ENCODE measurements at regions not wholly inside any gene's neighbourhood (a gene's known extent, or its start where the extent isn't known, plus 50 kb on each side); places are given as distances from the start of the nearest gene placed in this dataset.

DNA sequence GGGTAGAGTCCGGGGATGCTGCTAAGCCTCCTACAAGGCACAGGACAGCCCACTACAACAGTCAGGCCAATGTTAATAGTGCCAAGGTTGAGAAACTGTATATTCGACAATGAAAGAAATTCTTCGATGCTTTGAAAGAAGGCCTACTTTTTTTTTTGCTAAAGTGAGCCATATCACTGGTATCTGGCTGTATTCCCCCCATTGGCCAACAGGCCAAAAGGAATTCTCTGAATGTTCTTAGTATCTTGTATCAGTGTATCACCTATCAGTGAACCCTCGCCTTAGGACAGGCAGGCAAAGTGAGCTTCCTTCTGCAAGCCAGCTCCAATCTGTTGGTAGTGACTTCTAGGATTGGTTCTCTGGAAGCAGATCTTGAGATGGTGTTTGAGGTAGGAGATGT lies 74.2 kb downstream of the SNTN start:
- TF ChIP-seq POLR2A (IDR thresholded peaks at IDR 0.05) (no peak), EP300 (IDR thresholded peaks at IDR 0.05) (no peak), POLR2AphosphoS5 (IDR thresholded peaks at IDR 0.05) (no peak)
- TF ChIP-seq, protein P1, sequence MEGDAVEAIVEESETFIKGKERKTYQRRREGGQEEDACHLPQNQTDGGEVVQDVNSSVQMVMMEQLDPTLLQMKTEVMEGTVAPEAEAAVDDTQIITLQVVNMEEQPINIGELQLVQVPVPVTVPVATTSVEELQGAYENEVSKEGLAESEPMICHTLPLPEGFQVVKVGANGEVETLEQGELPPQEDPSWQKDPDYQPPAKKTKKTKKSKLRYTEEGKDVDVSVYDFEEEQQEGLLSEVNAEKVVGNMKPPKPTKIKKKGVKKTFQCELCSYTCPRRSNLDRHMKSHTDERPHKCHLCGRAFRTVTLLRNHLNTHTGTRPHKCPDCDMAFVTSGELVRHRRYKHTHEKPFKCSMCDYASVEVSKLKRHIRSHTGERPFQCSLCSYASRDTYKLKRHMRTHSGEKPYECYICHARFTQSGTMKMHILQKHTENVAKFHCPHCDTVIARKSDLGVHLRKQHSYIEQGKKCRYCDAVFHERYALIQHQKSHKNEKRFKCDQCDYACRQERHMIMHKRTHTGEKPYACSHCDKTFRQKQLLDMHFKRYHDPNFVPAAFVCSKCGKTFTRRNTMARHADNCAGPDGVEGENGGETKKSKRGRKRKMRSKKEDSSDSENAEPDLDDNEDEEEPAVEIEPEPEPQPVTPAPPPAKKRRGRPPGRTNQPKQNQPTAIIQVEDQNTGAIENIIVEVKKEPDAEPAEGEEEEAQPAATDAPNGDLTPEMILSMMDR (IDR thresholded peaks at IDR 0.05): no peak
